ENCODE measurements at regions not wholly inside any gene's neighbourhood (a gene's known extent, or its start where the extent isn't known, plus 50 kb on each side); places are given as distances from the start of the nearest gene placed in this dataset.

DNA sequence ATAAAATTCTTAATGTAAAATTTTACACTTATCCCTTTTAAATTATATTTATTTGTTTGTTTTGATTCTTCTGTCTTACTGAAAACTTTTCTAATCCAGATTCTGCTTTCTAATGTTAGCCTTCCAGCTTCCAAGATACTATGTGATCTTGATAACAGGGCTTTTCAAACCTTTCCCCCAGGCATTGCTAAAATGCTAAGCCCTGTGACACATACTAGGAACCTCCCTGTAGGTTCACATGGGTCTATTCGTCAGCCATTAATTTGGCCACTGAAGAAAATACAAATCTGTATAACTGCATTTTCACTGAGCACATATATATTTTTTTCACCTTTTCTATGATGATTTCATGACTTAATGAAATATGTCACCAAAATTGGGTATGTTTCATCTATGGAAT lies 92.8 kb upstream of the MAP4K3 start:
- Mint-ChIP-seq H3K36me3 (ENCODE audit: low read depth) (no peaks in the 10 kb centered on the region), H3K4me1 (ENCODE audit: low read depth) (no peaks in the 10 kb centered on the region), H3K27me3 (ENCODE audit: low read depth) (peaks cover 5% of the 10 kb centered on the region), H3K4me3 (ENCODE audit: low read depth) (no peak overlapping the region), H3K27ac (no peak overlapping the region), H3K9me3 (no peaks in the 10 kb centered on the region)
- no peak for DNase-seq (ENCODE audit: low spot score)
- intact Hi-C loops (cut with micrococcal nuclease), result no loop called here

- no peak for DNase-seq (ENCODE audit: low spot score)
- H3K27ac Mint-ChIP-seq, result no peak overlapping the region
- no peaks in the 10 kb centered on the region for H3K9me3 Mint-ChIP-seq
- H3K4me1 Mint-ChIP-seq (ENCODE audit: low read depth), result no peaks in the 10 kb centered on the region
- intact Hi-C loops (cut with micrococcal nuclease), result no loop called here
- no peaks in the 10 kb centered on the region for H3K36me3 Mint-ChIP-seq (ENCODE audit: low read depth)
- H3K4me3 Mint-ChIP-seq (ENCODE audit: low read depth), result no peak overlapping the region
- H3K27me3 Mint-ChIP-seq (ENCODE audit: low read depth), result peaks cover 6% of the 10 kb centered on the region
Observed at GRCh38 chr2:39530411-39530866, 93.4 kb upstream of the MAP4K3 start.

DNA sequence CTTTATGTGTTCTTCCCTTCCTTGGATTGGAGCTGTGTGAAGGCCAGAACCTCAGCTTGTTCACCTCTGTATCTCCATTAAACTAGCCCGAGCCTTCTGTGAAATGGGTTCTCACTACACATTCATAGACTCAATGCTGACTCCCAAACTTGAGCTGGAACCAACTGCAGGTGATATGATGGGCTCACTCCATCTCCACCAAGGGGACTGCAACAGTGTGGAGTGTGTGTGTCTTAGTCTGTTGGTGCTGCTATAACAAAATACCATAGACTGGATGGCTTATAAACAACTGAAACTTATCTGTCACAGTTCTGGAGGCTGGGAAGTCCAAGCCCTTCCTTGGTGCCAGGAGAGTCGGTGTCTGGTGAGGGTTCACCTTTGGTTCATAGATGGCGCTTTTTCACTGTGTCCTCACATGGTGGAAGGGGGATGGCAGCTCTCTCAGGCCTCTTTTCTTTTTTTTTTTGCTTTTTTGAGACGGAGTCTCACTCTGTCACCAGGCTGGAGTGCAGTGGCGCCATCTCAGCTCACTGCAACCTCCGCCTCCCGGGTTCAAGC lies 94.2 kb upstream of the MAP4K3 start:
- no peak overlapping the region for H3K4me3 Mint-ChIP-seq (ENCODE audit: low read depth)
- no peaks in the 10 kb centered on the region for H3K9me3 Mint-ChIP-seq
- peaks cover 5% of the 10 kb centered on the region for H3K27me3 Mint-ChIP-seq (ENCODE audit: low read depth)

DNA sequence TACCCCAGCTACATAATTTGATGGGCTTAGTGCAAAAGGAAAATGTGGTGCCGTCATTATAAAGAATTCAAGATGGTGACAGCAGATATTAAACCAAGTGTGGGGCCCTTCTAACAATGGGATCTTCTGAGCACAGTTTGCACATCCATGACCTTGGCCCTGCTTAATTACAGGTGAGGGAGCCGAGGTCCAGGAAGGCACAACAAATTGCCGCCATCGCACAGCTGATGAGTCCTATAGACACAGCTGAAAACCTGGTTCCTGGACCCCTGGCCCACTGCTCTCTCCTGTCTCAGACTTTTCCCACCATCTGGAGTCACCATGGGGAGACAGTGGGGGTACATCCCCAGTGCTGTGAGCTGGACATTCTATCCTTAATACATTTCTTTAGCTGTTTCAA lies 95.8 kb upstream of the MAP4K3 start:
- Mint-ChIP-seq H3K27ac (no peak overlapping the region), H3K4me1 (ENCODE audit: low read depth) (peaks cover 4% of the 10 kb centered on the region), H3K4me3 (ENCODE audit: low read depth) (no peak overlapping the region), H3K36me3 (ENCODE audit: low read depth) (no peaks in the 10 kb centered on the region), H3K27me3 (ENCODE audit: low read depth) (peaks cover 5% of the 10 kb centered on the region), H3K9me3 (peaks cover under 1% of the 10 kb centered on the region)
- no peak for DNase-seq (ENCODE audit: low spot score)
- intact Hi-C loops (cut with micrococcal nuclease), result no loop called here

More for the DNA sequence above, 94.2 kb upstream of the MAP4K3 start:
- DNase-seq (ENCODE audit: low spot score), result no peak
- no peaks in the 10 kb centered on the region for H3K4me1 Mint-ChIP-seq (ENCODE audit: low read depth)
- no peak overlapping the region for H3K27ac Mint-ChIP-seq
- H3K36me3 Mint-ChIP-seq (ENCODE audit: low read depth), result no peaks in the 10 kb centered on the region
- intact Hi-C loops (cut with micrococcal nuclease), result no loop called here

DNA sequence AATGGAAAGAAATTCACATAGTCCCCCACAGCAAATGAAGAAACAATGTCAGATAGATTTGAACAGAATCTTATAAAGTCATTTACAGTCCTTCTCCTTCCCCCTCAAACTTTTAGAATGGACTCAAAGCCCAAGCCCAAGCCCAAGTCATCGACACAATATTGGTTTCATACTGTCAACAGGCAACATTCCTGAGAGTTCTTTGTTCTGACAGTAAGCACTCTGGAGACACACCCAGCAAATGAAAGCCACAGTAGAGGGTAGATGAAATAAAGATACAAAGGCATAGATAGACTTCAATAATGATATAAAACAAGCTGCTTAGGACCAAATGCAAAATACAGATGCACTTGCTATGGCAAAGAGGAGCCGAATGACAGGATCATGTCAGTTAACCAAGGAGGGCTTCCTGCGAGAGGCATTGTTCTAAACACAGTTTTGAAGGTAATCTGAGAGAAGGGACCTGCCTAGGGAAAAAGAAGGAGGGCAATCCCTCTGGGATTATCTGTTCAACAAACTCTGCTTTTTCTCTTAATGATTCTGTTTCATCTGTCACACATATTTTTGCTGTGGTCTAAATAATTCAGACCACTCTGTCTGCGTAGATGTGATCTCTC lies 97.1 kb upstream of the MAP4K3 start:
- H3K27ac Mint-ChIP-seq, result no peak overlapping the region
- H3K9me3 Mint-ChIP-seq, result peaks cover 3% of the 10 kb centered on the region
- DNase-seq (ENCODE audit: low spot score), result no peak
- peaks cover 6% of the 10 kb centered on the region for H3K4me1 Mint-ChIP-seq (ENCODE audit: low read depth)
- intact Hi-C loops (cut with micrococcal nuclease), result no loop called here
- H3K4me3 Mint-ChIP-seq (ENCODE audit: low read depth), result no peak overlapping the region
- H3K36me3 Mint-ChIP-seq (ENCODE audit: low read depth), result no peaks in the 10 kb centered on the region
- H3K27me3 Mint-ChIP-seq (ENCODE audit: low read depth), result peaks cover 5% of the 10 kb centered on the region

- Mint-ChIP-seq H3K27me3 (ENCODE audit: low read depth) (peaks cover 5% of the 10 kb centered on the region), H3K36me3 (ENCODE audit: low read depth) (no peaks in the 10 kb centered on the region), H3K27ac (no peak overlapping the region), H3K4me1 (ENCODE audit: low read depth) (peaks cover 9% of the 10 kb centered on the region), H3K4me3 (ENCODE audit: low read depth) (no peak overlapping the region), H3K9me3 (peaks cover 3% of the 10 kb centered on the region)
- intact Hi-C loops (cut with micrococcal nuclease), result no loop called here
- DNase-seq (ENCODE audit: low spot score), result no peak
Observed at GRCh38 chr2:39535636-39536185, 98.6 kb upstream of the MAP4K3 start.

GRCh38 chr2:39537150-39537549 lies 100.1 kb upstream of the MAP4K3 start:
- peak overlapping the region; percentile 18 for H3K27ac Mint-ChIP-seq
- peaks cover 3% of the 10 kb centered on the region for H3K9me3 Mint-ChIP-seq
- no peak for DNase-seq (ENCODE audit: low spot score)
- no peaks in the 10 kb centered on the region for H3K36me3 Mint-ChIP-seq (ENCODE audit: low read depth)
- H3K4me3 Mint-ChIP-seq (ENCODE audit: low read depth), result no peak overlapping the region
- intact Hi-C loops (cut with micrococcal nuclease), result no loop called here
- peaks cover 11% of the 10 kb centered on the region for H3K4me1 Mint-ChIP-seq (ENCODE audit: low read depth)
- peaks cover 5% of the 10 kb centered on the region for H3K27me3 Mint-ChIP-seq (ENCODE audit: low read depth)

- H3K4me3 Mint-ChIP-seq (ENCODE audit: low read depth), result no peak overlapping the region
- intact Hi-C loops (cut with micrococcal nuclease), result no loop called here
- no peak overlapping the region for H3K27ac Mint-ChIP-seq
- peaks cover 5% of the 10 kb centered on the region for H3K27me3 Mint-ChIP-seq (ENCODE audit: low read depth)
- H3K9me3 Mint-ChIP-seq, result peaks cover 3% of the 10 kb centered on the region
- no peaks in the 10 kb centered on the region for H3K36me3 Mint-ChIP-seq (ENCODE audit: low read depth)
- peaks cover 11% of the 10 kb centered on the region for H3K4me1 Mint-ChIP-seq (ENCODE audit: low read depth)
- DNase-seq (ENCODE audit: low spot score), result no peak
Observed at GRCh38 chr2:39538718-39539117, 101.6 kb upstream of the MAP4K3 start.

DNA sequence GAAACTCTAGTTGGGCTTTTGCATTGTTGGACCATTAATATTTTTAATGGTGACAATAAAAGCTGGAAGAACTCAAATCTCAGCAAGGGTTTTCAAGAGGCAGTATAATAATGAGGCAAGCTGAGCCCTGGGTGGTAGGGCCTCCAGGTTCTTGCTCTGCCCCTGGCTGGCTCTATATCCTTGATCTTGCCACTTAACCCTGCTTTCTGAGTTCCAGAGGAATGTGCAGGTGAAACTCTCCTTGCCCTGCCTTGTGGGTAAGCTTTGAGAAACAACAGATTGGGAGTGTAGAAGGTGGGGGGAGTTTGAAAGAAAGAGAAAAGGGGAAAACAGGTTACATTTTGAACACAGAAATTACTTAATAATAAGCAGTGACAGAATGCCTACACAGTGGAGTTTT lies 103.3 kb upstream of the MAP4K3 start:
- intact Hi-C loops (cut with micrococcal nuclease), result loop anchor here (10.0 kb wide), 1 partner anchor 46 kb away; no protein-coding TSS in a partner anchor
- Mint-ChIP-seq H3K4me1 (ENCODE audit: low read depth) (peaks cover 14% of the 10 kb centered on the region), H3K27me3 (ENCODE audit: low read depth) (no peaks in the 10 kb centered on the region), H3K9me3 (peaks cover 3% of the 10 kb centered on the region), H3K36me3 (ENCODE audit: low read depth) (no peaks in the 10 kb centered on the region), H3K4me3 (ENCODE audit: low read depth) (no peak overlapping the region), H3K27ac (no peak overlapping the region)
- no peak for DNase-seq (ENCODE audit: low spot score)

DNA sequence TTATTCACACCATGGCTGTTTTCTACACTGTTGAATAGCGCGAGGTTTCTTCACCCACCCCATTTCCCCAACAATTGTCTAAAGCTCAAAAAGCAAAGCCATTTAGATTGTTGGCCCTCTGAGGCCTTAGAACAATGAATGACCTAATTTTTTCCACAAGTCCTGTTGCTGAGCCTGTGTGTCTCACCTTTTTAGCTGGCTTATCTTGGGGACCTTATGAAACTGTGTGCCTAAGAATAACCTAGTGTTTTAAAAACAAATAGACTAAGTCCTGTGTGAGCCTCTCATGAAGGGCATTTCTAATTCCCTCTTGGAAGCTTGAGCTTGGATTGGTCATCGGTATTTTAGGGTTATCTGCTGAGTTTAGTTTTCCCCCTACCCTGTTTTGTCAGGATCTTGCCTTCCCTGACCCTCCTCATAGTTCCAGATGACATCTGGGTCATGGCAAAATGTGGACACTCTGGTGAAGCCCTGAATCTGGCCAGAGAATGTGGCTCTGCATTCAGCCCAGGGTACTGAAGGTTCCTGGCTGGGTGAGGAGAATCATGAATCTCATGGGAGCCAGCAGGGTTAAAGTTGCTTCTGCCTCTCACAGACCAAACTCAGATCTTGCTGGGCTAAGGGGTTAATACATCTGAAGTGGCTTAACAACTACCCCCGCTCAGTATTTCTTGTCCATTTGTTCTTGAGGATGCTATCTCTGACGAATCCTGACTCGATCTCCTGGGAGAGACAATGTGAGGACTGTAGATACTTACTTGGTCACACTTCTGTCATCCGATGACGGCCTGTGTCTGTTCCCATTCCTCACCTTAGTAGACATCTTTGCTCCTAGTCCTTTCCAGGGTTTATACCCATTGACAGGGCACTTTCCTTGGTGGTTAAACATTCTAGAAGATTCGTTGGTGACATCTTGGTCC lies 104.2 kb upstream of the MAP4K3 start:
- H3K27ac Mint-ChIP-seq, result no peak overlapping the region
- H3K9me3 Mint-ChIP-seq, result peaks cover 3% of the 10 kb centered on the region
- no peaks in the 10 kb centered on the region for H3K27me3 Mint-ChIP-seq (ENCODE audit: low read depth)
- H3K4me3 Mint-ChIP-seq (ENCODE audit: low read depth), result no peak overlapping the region
- DNase-seq (ENCODE audit: low spot score), result no peak
- intact Hi-C loops (cut with micrococcal nuclease), result loop anchor here (10.0 kb wide), 1 partner anchor 46 kb away; no protein-coding TSS in a partner anchor
- no peaks in the 10 kb centered on the region for H3K36me3 Mint-ChIP-seq (ENCODE audit: low read depth)
- peaks cover 21% of the 10 kb centered on the region for H3K4me1 Mint-ChIP-seq (ENCODE audit: low read depth)

DNA sequence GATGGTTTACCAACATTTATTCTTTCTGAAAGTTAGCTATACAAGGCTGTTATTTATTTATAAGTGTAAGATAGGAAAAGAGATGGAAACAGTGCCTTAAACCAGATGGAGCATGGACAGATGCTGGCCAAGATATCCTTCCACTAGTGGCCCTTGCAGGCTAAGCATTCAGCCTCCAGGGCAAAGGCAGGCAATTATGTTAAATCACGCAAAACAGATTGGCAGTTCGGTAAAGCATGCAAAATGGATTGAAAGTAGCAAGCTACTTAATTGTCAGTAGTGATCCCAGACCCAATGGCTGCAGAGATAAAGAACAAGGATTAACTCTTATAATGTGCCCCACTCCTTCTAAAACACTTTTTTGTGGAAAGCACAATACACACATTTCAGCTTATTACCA lies 105.4 kb upstream of the MAP4K3 start:
- Mint-ChIP-seq H3K4me3 (ENCODE audit: low read depth) (no peak overlapping the region), H3K27ac (no peak overlapping the region), H3K36me3 (ENCODE audit: low read depth) (no peaks in the 10 kb centered on the region), H3K9me3 (peaks cover 3% of the 10 kb centered on the region), H3K4me1 (ENCODE audit: low read depth) (peaks cover 25% of the 10 kb centered on the region), H3K27me3 (ENCODE audit: low read depth) (peaks cover 2% of the 10 kb centered on the region)
- no peak for DNase-seq (ENCODE audit: low spot score)
- intact Hi-C loops (cut with micrococcal nuclease), result loop anchor here (10.0 kb wide), 1 partner anchor 48 kb away; no protein-coding TSS in a partner anchor

DNA sequence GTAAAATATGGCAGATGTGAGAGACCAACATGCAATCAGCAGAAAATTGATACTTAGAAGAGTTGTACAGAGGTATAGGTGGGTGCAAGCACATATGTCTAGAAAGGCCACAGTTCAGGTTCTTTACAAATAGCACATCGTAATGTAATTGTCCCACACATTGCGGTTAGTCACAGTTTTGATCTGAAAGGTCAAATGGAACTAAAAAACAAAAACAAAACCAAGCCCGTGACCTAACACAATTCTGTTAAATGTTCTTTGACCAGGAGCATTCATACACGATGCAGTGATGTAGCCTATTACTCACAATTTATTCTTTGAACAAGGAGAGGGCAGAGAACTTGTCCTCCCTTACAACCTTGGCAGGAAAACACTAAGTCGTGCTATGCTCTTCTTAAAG lies 108.9 kb upstream of the MAP4K3 start:
- Mint-ChIP-seq H3K9me3 (no peaks in the 10 kb centered on the region), H3K4me3 (ENCODE audit: low read depth) (no peak overlapping the region), H3K27me3 (ENCODE audit: low read depth) (peaks cover 7% of the 10 kb centered on the region)

More for the DNA sequence above, 108.9 kb upstream of the MAP4K3 start:
- Mint-ChIP-seq H3K36me3 (ENCODE audit: low read depth) (no peaks in the 10 kb centered on the region), H3K4me1 (ENCODE audit: low read depth) (peaks cover 18% of the 10 kb centered on the region), H3K27ac (no peak overlapping the region)
- intact Hi-C loops (cut with micrococcal nuclease), result loop anchor here (2.0 to 10.0 kb wide), 2 partner anchors 33 to 51 kb away; no protein-coding TSS in a partner anchor
- DNase-seq (ENCODE audit: low spot score), result no peak
